ENCODE measurements at regions not wholly inside any gene's neighbourhood (a gene's known extent, or its start where the extent isn't known, plus 50 kb on each side); places are given as distances from the start of the nearest gene placed in this dataset.

DNA sequence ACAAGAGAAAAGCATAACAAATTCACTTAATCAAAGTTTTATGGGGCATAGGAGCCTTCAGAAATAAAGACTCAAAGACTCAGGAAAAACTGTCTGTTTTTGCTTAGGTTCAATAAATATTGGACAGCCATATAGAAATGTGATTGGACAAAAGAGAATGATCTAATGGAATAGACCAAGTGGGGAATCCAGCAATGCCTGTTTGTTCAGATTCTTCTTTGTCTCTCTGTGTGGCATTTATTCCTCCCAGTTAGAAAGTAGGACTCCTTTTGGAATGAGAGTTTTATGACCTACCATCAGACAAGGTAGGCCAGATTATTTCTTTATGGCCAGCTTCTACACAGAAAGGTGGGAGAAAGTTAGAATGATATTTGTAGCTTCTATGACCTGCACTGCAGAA, 1460.1 kb downstream of the OTOL1 start (continued):
- TF ChIP-seq TAF1 (IDR thresholded peaks at IDR 0.05; ENCODE audit: borderline replicate concordance, low read depth, low read length) (no peak), ETV6 (conservative IDR thresholded peaks at IDR 0.05 in 1 of 2, IDR thresholded peaks at IDR 0.05 in 1 of 2; ENCODE audit: borderline replicate concordance in 1 of 2, low read depth in 1 of 2) (no peak), ZNF207 (IDR thresholded peaks at IDR 0.05; ENCODE audit: borderline replicate concordance) (no peak), ATF3 (IDR thresholded peaks at IDR 0.05; ENCODE audit: borderline replicate concordance, extremely low read depth, low read depth, low read length) (no peak), NR2F1 (conservative IDR thresholded peaks at IDR 0.05) (no peak), LARP7 (IDR thresholded peaks at IDR 0.05) (no peak), FOXK2 (IDR thresholded peaks at IDR 0.05) (no peak), POLR2AphosphoS5 (IDR thresholded peaks at IDR 0.05; ENCODE audit: low read length) (no peak)

DNA sequence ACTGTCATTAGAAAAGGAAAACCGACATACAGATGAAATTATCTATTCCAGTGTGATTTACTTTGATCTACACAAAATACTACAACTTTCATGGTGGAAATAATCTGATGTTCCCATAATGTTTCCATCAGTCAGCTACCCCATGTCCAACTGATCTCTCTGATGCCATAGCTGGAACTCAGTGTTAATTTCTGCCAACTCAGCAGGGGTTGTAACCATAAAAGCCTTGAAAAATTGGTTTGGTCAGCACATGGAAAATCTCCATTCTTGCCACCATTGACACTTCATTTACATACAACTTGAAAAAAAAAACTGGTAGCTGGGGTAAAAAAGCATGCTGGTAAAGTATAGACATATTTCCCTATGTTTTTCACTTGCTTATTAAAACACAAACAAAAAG, 1463.7 kb downstream of the OTOL1 start:
- no peaks in the 10 kb centered on the region for H3K36me3 ChIP-seq (ENCODE audit: control insufficient read depth in 2 of 2, insufficient read depth in 2 of 2, low read length in 1 of 2)
- POLR2A ChIA-PET = no interaction called here
- WGBS (ENCODE audit: insufficient coverage, insufficient replicate concordance, low lambda C conversion rate, missing lambda C conversion rate) = 0% methylated on average over 1 of the region's 1 CpG
- RAD21 ChIA-PET (ENCODE audit: unreplicated experiment) = no interaction called here
- no peak overlapping the region for H2AFZ ChIP-seq (ENCODE audit: control insufficient read depth, low read depth, low read length)
- no peak overlapping the region for H3K4me3 ChIP-seq
- H3K9ac ChIP-seq (ENCODE audit: control insufficient read depth, insufficient read depth, low read length) = no peak overlapping the region
- H3K27me3 ChIP-seq (replicated peaks in 1 of 2; ENCODE audit: control insufficient read depth in 2 of 2, insufficient read depth in 2 of 2, low read length in 1 of 2) = no peaks in the 10 kb centered on the region
- no peaks in the 10 kb centered on the region for H3K79me2 ChIP-seq (ENCODE audit: control insufficient read depth, insufficient read depth, low read length)
- no peak for DNase-seq (ENCODE audit: low read depth, low spot score)
- no peaks in the 10 kb centered on the region for H4K20me1 ChIP-seq (ENCODE audit: control insufficient read depth, insufficient read depth)
- FAIRE-seq = no peak
- intact Hi-C loops (cut with micrococcal nuclease; ENCODE audit: unreplicated experiment) (no loop called here), in situ Hi-C loops (cut with MboI) (no loop called here)
- no TSS peak for BruUV-seq (replicated peaks)
- no peaks in the 10 kb centered on the region for H3K9me3 ChIP-seq (replicated peaks; ENCODE audit: control insufficient read depth, insufficient read depth, low read length)
- no peak overlapping the region for H3K4me2 ChIP-seq (ENCODE audit: control insufficient read depth, insufficient read depth)
- CTCF ChIA-PET = no interaction called here
- no peaks in the 10 kb centered on the region for H3K4me1 ChIP-seq (ENCODE audit: control insufficient read depth, insufficient read depth, low read length)
- H3K27ac ChIP-seq (ENCODE audit: control insufficient read depth, insufficient read depth) = no peak overlapping the region
- SMC1A ChIA-PET (ENCODE audit: uncharacterized antibody, unreplicated experiment) = no interaction called here
- no peak for ATAC-seq
- TF ChIP-seq, protein P1, sequence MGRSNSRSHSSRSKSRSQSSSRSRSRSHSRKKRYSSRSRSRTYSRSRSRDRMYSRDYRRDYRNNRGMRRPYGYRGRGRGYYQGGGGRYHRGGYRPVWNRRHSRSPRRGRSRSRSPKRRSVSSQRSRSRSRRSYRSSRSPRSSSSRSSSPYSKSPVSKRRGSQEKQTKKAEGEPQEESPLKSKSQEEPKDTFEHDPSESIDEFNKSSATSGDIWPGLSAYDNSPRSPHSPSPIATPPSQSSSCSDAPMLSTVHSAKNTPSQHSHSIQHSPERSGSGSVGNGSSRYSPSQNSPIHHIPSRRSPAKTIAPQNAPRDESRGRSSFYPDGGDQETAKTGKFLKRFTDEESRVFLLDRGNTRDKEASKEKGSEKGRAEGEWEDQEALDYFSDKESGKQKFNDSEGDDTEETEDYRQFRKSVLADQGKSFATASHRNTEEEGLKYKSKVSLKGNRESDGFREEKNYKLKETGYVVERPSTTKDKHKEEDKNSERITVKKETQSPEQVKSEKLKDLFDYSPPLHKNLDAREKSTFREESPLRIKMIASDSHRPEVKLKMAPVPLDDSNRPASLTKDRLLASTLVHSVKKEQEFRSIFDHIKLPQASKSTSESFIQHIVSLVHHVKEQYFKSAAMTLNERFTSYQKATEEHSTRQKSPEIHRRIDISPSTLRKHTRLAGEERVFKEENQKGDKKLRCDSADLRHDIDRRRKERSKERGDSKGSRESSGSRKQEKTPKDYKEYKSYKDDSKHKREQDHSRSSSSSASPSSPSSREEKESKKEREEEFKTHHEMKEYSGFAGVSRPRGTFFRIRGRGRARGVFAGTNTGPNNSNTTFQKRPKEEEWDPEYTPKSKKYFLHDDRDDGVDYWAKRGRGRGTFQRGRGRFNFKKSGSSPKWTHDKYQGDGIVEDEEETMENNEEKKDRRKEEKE (IDR thresholded peaks at IDR 0.05) = no peak
- no peak for TF ChIP-seq ZBTB11 (CRISPR knock-in tag; IDR thresholded peaks at IDR 0.05)
- TF ChIP-seq BRCA1 (IDR thresholded peaks at IDR 0.05; ENCODE audit: low read depth, low read length) = no peak
- TF ChIP-seq SMARCA5 (IDR thresholded peaks at IDR 0.05) = no peak
- TF ChIP-seq, protein P2, sequence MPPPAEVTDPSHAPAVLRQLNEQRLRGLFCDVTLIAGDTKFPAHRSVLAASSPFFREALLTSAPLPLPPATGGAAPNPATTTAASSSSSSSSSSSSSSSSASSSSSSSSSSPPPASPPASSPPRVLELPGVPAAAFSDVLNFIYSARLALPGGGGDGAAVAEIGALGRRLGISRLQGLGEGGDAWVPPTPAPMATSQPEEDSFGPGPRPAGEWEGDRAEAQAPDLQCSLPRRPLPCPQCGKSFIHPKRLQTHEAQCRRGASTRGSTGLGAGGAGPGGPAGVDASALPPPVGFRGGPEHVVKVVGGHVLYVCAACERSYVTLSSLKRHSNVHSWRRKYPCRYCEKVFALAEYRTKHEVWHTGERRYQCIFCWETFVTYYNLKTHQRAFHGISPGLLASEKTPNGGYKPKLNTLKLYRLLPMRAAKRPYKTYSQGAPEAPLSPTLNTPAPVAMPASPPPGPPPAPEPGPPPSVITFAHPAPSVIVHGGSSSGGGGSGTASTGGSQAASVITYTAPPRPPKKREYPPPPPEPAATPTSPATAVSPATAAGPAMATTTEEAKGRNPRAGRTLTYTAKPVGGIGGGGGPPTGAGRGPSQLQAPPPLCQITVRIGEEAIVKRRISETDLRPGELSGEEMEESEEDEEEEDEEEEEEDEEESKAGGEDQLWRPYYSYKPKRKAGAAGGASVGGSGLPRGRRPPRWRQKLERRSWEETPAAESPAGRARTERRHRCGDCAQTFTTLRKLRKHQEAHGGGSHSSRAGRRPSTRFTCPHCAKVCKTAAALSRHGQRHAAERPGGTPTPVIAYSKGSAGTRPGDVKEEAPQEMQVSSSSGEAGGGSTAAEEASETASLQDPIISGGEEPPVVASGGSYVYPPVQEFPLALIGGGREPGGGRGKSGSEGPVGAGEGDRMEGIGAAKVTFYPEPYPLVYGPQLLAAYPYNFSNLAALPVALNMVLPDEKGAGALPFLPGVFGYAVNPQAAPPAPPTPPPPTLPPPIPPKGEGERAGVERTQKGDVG (CRISPR knock-in tag; IDR thresholded peaks at IDR 0.05) = no peak
